SJSA1 (cell line): ENCODE measurements at regions not wholly inside any gene's neighbourhood (a gene's known extent, or its start where the extent isn't known, plus 50 kb on each side); places are given as distances from the start of the nearest gene placed in this dataset.

ENCODE experiments used
- DNase-seq, 2 experiments: peaks; one replicate each; pipeline ENCODE4 v3.0.0-alpha.2; 2015 to 2020; ENCODE audit warnings: low spot score in 2 of 2, low read depth in 1 of 2
- H3K27ac ChIP-seq: fragments of 250-450 bp; sonication (Bioruptor Pico); 2 replicates; pipeline ENCODE4 v1.5.1; 2020; ENCODE audit warnings: mild to moderate bottlenecking, moderate library complexity
- H3K27me3 ChIP-seq: fragments of 250-450 bp; sonication (Bioruptor Pico); replicated peaks from 2 replicates; pipeline ENCODE4 v1.5.1; 2020; ENCODE audit warnings: mild to moderate bottlenecking, moderate library complexity
- H3K36me3 ChIP-seq: fragments of 250-450 bp; sonication (Bioruptor Pico); 2 replicates; pipeline ENCODE4 v1.5.1; 2020; ENCODE audit warnings: mild to moderate bottlenecking
- H3K4me1 ChIP-seq: fragments of 250-450 bp; sonication (Bioruptor Pico); replicated peaks from 2 replicates; pipeline ENCODE4 v1.6.1; 2021; ENCODE audit warnings: mild to moderate bottlenecking
- H3K4me3 ChIP-seq: fragments of 250-450 bp; sonication (Bioruptor Pico); 2 replicates; pipeline ENCODE4 v1.5.1; 2020; ENCODE audit warnings: mild to moderate bottlenecking
- H3K9me3 ChIP-seq: fragments of 250-450 bp; sonication (Bioruptor Pico); replicated peaks from 2 replicates; pipeline ENCODE4 v1.5.1; 2020; ENCODE audit warnings: mild to moderate bottlenecking

- Histone ChIP-seq H3K9me3 (no peaks in the 10 kb centered on the region), H3K36me3 (no peaks in the 10 kb centered on the region), H3K27ac (no peak overlapping the region)
Measured at GRCh38 chr1:60569189-60569588, 495.6 kb upstream of the C1orf87 start.

GRCh38 chr1:60567256-60567655, 493.7 kb upstream of the C1orf87 start:
- Histone ChIP-seq H3K4me3 (no peak overlapping the region), H3K9me3 (peaks cover 2% of the 10 kb centered on the region; the same call in 1 of the 2 replicates), H3K4me1 (no peaks in the 10 kb centered on the region), H3K27me3 (no peaks in the 10 kb centered on the region), H3K27ac (no peak overlapping the region), H3K36me3 (no peaks in the 10 kb centered on the region)
- no peak for DNase-seq

More at GRCh38 chr1:60569189-60569588, 495.6 kb upstream of the C1orf87 start:
- DNase-seq, result no peak
- no peaks in the 10 kb centered on the region for H3K27me3 ChIP-seq
- no peak overlapping the region for H3K4me3 ChIP-seq
- H3K4me1 ChIP-seq, result peaks cover 13% of the 10 kb centered on the region

- Histone ChIP-seq H3K27ac (no peak overlapping the region), H3K4me1 (no peaks in the 10 kb centered on the region), H3K9me3 (peaks cover 2% of the 10 kb centered on the region; the same call in 1 of the 2 replicates), H3K36me3 (no peaks in the 10 kb centered on the region), H3K4me3 (no peak overlapping the region), H3K27me3 (no peaks in the 10 kb centered on the region)
- no peak for DNase-seq
Measured at GRCh38 chr1:60564916-60565750, 491.6 kb upstream of the C1orf87 start.

- H3K9me3 ChIP-seq, result peaks cover 2% of the 10 kb centered on the region; the same call in 1 of the 2 replicates
- H3K4me1 ChIP-seq, result no peaks in the 10 kb centered on the region
- H3K36me3 ChIP-seq, result no peaks in the 10 kb centered on the region
- no peak overlapping the region for H3K27ac ChIP-seq
- no peak overlapping the region for H3K4me3 ChIP-seq
- H3K27me3 ChIP-seq, result no peaks in the 10 kb centered on the region
- DNase-seq, result no peak
Measured at GRCh38 chr1:60563777-60564535, 490.4 kb upstream of the C1orf87 start.

GRCh38 chr1:60562740-60563139, 489.2 kb upstream of the C1orf87 start:
- no peak for DNase-seq
- Histone ChIP-seq H3K9me3 (peaks cover 2% of the 10 kb centered on the region; the same call in 1 of the 2 replicates), H3K27ac (no peak overlapping the region), H3K4me3 (no peak overlapping the region), H3K4me1 (no peaks in the 10 kb centered on the region), H3K36me3 (no peaks in the 10 kb centered on the region), H3K27me3 (no peaks in the 10 kb centered on the region)

- Histone ChIP-seq H3K36me3 (no peaks in the 10 kb centered on the region), H3K9me3 (peaks cover 2% of the 10 kb centered on the region; the same call in 1 of the 2 replicates), H3K27me3 (no peaks in the 10 kb centered on the region), H3K4me1 (no peaks in the 10 kb centered on the region), H3K4me3 (no peak overlapping the region), H3K27ac (no peak overlapping the region)
- no peak for DNase-seq
Measured at GRCh38 chr1:60560701-60561100, 487.1 kb upstream of the C1orf87 start.

GRCh38 chr1:60558236-60558635, 484.7 kb upstream of the C1orf87 start:
- Histone ChIP-seq H3K27ac (no peak overlapping the region), H3K9me3 (peaks cover 2% of the 10 kb centered on the region; the same call in 1 of the 2 replicates), H3K27me3 (no peaks in the 10 kb centered on the region), H3K4me3 (no peak overlapping the region), H3K4me1 (no peaks in the 10 kb centered on the region), H3K36me3 (no peaks in the 10 kb centered on the region)
- no peak for DNase-seq

- no peak for DNase-seq
- Histone ChIP-seq H3K36me3 (no peaks in the 10 kb centered on the region), H3K27ac (no peak overlapping the region), H3K27me3 (no peaks in the 10 kb centered on the region), H3K4me3 (no peak overlapping the region), H3K4me1 (no peaks in the 10 kb centered on the region), H3K9me3 (no peaks in the 10 kb centered on the region)
Measured at GRCh38 chr1:60553730-60554129, 480.2 kb upstream of the C1orf87 start.

- Histone ChIP-seq H3K36me3 (no peaks in the 10 kb centered on the region), H3K4me1 (no peaks in the 10 kb centered on the region), H3K9me3 (peaks cover 4% of the 10 kb centered on the region; the same call in 1 of the 2 replicates), H3K4me3 (no peak overlapping the region), H3K27me3 (no peaks in the 10 kb centered on the region), H3K27ac (no peak overlapping the region)
- DNase-seq, result no peak
Measured at GRCh38 chr1:60547821-60548220, 474.3 kb upstream of the C1orf87 start.

- no peaks in the 10 kb centered on the region for H3K36me3 ChIP-seq
- peaks cover 4% of the 10 kb centered on the region; the same call in 1 of the 2 replicates for H3K9me3 ChIP-seq
- no peak overlapping the region for H3K27ac ChIP-seq
- H3K4me3 ChIP-seq, result no peak overlapping the region
- H3K4me1 ChIP-seq, result no peaks in the 10 kb centered on the region
- no peaks in the 10 kb centered on the region for H3K27me3 ChIP-seq
- no peak for DNase-seq
Measured at GRCh38 chr1:60541831-60542532, 468.4 kb upstream of the C1orf87 start.

- Histone ChIP-seq H3K9me3 (peaks cover 4% of the 10 kb centered on the region; the same call in 1 of the 2 replicates), H3K4me1 (no peaks in the 10 kb centered on the region), H3K27me3 (no peaks in the 10 kb centered on the region), H3K36me3 (no peaks in the 10 kb centered on the region), H3K4me3 (no peak overlapping the region), H3K27ac (no peak overlapping the region)
- no peak for DNase-seq
Measured at GRCh38 chr1:60540141-60540540, 466.6 kb upstream of the C1orf87 start.

- Histone ChIP-seq H3K36me3 (no peaks in the 10 kb centered on the region), H3K4me1 (no peaks in the 10 kb centered on the region), H3K4me3 (no peak overlapping the region), H3K27ac (no peak overlapping the region), H3K27me3 (no peaks in the 10 kb centered on the region), H3K9me3 (no peaks in the 10 kb centered on the region; the same call in 1 of the 2 replicates)
- no peak for DNase-seq
Measured at GRCh38 chr1:60535713-60536112, 462.1 kb upstream of the C1orf87 start.

GRCh38 chr1:60527567-60527966, 454.0 kb upstream of the C1orf87 start:
- peaks cover 3% of the 10 kb centered on the region for H3K9me3 ChIP-seq
- H3K4me1 ChIP-seq, result no peaks in the 10 kb centered on the region
- no peak for DNase-seq
- no peak overlapping the region for H3K4me3 ChIP-seq
- no peak overlapping the region for H3K27ac ChIP-seq
- no peaks in the 10 kb centered on the region for H3K27me3 ChIP-seq
- H3K36me3 ChIP-seq, result no peaks in the 10 kb centered on the region
